ENCODE measurements at regions not wholly inside any gene's neighbourhood (a gene's known extent, or its start where the extent isn't known, plus 50 kb on each side); places are given as distances from the start of the nearest gene placed in this dataset.

DNA sequence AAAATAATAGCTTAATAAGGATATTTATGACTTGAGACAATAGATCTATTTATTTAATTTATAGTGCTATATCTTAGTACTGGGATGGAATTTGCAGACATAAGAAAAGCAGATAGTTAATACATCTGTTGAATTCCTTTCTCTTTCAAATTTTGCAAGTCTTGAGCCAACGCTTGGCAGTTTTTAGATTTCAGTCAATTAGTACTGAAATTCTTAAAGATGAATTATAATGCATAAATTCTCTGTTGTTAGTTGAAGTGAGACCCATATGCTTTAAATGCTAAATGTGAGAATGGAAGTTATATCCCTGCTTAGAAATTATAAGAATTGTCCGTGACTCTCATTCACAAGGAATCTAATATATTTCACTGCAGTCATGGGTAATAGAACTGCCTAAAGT is 225.1 kb upstream of the ADGRB3 start:
- no peak overlapping the region for H3K4me3 ChIP-seq (ENCODE audit: low read depth, low read length)
- no peaks in the 10 kb centered on the region for H3K27me3 ChIP-seq (ENCODE audit: control insufficient read depth, insufficient read depth, low read length)
- CTCF ChIA-PET = interaction anchor here (1.0 kb wide), 1 partner anchor 23 kb away, joined by 3 read pairs; no protein-coding TSS in a partner anchor
- no peaks in the 10 kb centered on the region for H3K36me3 ChIP-seq (ENCODE audit: control insufficient read depth, insufficient read depth, low read length)
- no peak for DNase-seq (ENCODE audit: low read depth)
- POLR2A ChIA-PET = no interaction called here
- TF ChIP-seq, protein P1, sequence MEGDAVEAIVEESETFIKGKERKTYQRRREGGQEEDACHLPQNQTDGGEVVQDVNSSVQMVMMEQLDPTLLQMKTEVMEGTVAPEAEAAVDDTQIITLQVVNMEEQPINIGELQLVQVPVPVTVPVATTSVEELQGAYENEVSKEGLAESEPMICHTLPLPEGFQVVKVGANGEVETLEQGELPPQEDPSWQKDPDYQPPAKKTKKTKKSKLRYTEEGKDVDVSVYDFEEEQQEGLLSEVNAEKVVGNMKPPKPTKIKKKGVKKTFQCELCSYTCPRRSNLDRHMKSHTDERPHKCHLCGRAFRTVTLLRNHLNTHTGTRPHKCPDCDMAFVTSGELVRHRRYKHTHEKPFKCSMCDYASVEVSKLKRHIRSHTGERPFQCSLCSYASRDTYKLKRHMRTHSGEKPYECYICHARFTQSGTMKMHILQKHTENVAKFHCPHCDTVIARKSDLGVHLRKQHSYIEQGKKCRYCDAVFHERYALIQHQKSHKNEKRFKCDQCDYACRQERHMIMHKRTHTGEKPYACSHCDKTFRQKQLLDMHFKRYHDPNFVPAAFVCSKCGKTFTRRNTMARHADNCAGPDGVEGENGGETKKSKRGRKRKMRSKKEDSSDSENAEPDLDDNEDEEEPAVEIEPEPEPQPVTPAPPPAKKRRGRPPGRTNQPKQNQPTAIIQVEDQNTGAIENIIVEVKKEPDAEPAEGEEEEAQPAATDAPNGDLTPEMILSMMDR (IDR thresholded peaks at IDR 0.05; ENCODE audit: insufficient read depth, low read depth, low read length) = no peak

DNA sequence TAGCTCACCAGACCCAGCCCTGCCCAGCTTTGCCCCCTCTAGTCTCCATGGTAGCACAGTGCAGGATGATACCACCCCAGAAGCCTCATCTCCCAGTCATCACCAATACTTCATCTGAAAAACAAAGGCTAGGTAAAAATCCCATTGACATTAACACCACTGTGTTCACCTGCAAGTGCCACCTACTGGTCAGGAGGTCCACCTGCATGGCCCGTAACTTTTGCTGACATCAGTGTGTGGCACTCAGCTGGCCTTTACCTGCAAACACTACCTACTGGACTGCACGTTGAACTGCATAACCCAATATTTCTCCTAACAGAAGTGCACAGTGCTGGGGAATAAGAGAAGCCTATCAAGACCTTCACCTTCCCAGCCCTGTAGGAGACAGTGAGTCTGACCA is 234.7 kb upstream of the ADGRB3 start:
- DNase-seq (ENCODE audit: low read depth) = no peak
- CTCF ChIA-PET = no interaction called here
- TF ChIP-seq, protein P1 (IDR thresholded peaks at IDR 0.05; ENCODE audit: insufficient read depth, low read depth, low read length) = no peak
- no peaks in the 10 kb centered on the region for H3K36me3 ChIP-seq (ENCODE audit: control insufficient read depth, insufficient read depth, low read length)
- no peaks in the 10 kb centered on the region for H3K27me3 ChIP-seq (ENCODE audit: control insufficient read depth, insufficient read depth, low read length)
- H3K4me3 ChIP-seq (ENCODE audit: low read depth, low read length) = no peak overlapping the region
- POLR2A ChIA-PET = no interaction called here

DNA sequence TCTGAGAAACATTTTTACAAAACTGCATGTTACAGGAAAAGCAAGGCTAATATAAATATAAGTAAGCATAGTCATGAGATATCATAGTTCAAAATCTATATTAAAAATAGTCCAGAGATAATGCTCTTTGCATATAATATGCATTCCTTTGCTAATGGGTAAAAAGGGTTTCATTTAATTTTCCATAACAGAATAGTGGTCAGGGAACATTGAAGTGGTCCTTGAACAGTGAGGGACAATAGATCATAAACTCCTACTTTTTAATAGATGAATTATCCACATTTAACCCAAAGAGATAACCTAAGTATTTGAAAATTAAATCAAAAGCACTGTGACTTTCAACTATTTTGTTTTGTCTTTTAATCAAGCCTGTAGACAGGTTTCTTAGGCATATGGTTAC is 243.1 kb upstream of the ADGRB3 start:
- no peaks in the 10 kb centered on the region for H3K36me3 ChIP-seq (ENCODE audit: control insufficient read depth, insufficient read depth, low read length)
- TF ChIP-seq, protein P1 (IDR thresholded peaks at IDR 0.05; ENCODE audit: insufficient read depth, low read depth, low read length) = no peak
- ChIA-PET POLR2A (no interaction called here), CTCF (no interaction called here)
- no peak for DNase-seq (ENCODE audit: low read depth)
- no peak overlapping the region for H3K4me3 ChIP-seq (ENCODE audit: low read depth, low read length)
- no peaks in the 10 kb centered on the region for H3K27me3 ChIP-seq (ENCODE audit: control insufficient read depth, insufficient read depth, low read length)

DNA sequence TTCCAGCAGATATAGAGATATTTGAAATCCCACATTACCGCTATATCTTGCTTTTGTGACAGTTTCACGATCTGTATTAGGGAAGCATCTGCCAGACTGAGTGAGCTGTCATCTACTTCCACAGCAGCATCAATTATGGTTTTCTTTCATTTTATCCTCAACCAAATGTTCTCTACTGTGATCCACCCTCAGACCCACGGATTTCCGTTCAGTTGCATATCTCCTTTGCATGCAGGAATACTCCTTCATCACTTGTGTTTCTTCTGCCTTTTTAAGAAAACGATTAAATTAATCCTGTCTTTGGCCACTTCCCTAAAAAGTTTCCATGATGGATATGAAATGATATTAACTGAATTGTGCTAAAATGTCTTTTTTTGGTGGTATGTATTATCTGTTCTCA is 262.1 kb upstream of the ADGRB3 start:
- no peak for DNase-seq (ENCODE audit: low read depth)
- Histone ChIP-seq H3K27me3 (ENCODE audit: control insufficient read depth, insufficient read depth, low read length) (no peaks in the 10 kb centered on the region), H3K4me3 (ENCODE audit: low read depth, low read length) (no peak overlapping the region), H3K36me3 (ENCODE audit: control insufficient read depth, insufficient read depth, low read length) (no peaks in the 10 kb centered on the region)
- CTCF ChIA-PET = no interaction called here
- POLR2A ChIA-PET = no interaction called here
- TF ChIP-seq, protein P1 (IDR thresholded peaks at IDR 0.05; ENCODE audit: insufficient read depth, low read depth, low read length) = no peak

DNA sequence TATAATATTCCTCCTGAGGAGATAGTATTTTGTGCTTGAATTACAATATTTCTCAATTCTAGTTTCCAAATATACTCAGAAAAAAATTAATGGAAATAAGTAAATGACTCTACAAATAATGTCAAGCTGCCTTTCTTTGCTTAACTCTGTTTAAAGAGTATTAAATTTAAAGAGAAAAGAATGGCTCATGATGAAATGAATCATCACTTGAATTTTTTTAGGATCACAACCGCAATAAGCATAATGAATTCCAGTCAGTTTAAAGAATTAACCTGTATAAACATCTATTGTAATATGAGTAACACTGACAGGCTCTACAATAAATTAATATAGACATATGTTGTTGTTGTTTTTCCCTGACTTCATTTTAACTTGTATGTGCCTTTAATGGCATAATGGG is 266.2 kb upstream of the ADGRB3 start:
- CTCF ChIA-PET = interaction anchor here (1.5 kb wide), 1 partner anchor 13 kb away, joined by 3 read pairs; no protein-coding TSS in a partner anchor
- H3K27me3 ChIP-seq (ENCODE audit: control insufficient read depth, insufficient read depth, low read length) = no peaks in the 10 kb centered on the region
- POLR2A ChIA-PET = no interaction called here
- DNase-seq (ENCODE audit: low read depth) = no peak
- TF ChIP-seq, protein P1 (IDR thresholded peaks at IDR 0.05; ENCODE audit: insufficient read depth, low read depth, low read length) = no peak
- H3K4me3 ChIP-seq (ENCODE audit: low read depth, low read length) = no peak overlapping the region
- no peaks in the 10 kb centered on the region for H3K36me3 ChIP-seq (ENCODE audit: control insufficient read depth, insufficient read depth, low read length)
